ENCODE measurements at regions not wholly inside any gene's neighbourhood (a gene's known extent, or its start where the extent isn't known, plus 50 kb on each side); places are given as distances from the start of the nearest gene placed in this dataset.
"Not testable (repeated sequence)": the region's sequence is repeated elsewhere in the genome, so short reads cannot be mapped to it uniquely, and the experiment has no call there.

DNA sequence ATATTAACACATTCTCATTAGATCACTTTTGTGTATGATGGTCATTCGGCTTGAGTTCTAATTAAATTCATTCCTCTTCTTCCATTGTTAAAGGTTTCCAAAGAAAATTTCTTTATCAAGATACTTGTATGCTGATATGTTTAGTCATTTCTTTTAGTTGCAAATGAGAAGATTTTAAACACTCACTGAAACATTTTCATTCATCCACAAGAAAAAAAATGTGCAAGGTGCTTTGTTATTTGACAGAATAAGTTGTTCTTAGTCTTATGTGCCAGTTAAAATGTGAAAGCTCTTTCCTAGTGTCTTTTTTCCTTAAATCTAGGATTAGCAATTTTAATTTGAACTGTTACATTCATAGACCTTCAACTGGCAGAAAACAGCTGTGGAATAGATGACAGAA lies 727.0 kb upstream of the NEGR1 start:
- Histone ChIP-seq H3K9me3 (peaks cover 0 to 4% (median 0%) of the 10 kb centered on the region in 12 donors), H3K27me3 (no peaks in the 10 kb centered on the region), H3K4me1 (no peaks in the 10 kb centered on the region), H3K27ac (no peak overlapping the region), H3K4me3 (no peak overlapping the region), H3K36me3 (no peaks in the 10 kb centered on the region)
- intact Hi-C loops (cut with DNase I): no loop called here
- TF ChIP-seq POLR2A (IDR thresholded peaks at IDR 0.05): no peak
- TF ChIP-seq, protein P1, sequence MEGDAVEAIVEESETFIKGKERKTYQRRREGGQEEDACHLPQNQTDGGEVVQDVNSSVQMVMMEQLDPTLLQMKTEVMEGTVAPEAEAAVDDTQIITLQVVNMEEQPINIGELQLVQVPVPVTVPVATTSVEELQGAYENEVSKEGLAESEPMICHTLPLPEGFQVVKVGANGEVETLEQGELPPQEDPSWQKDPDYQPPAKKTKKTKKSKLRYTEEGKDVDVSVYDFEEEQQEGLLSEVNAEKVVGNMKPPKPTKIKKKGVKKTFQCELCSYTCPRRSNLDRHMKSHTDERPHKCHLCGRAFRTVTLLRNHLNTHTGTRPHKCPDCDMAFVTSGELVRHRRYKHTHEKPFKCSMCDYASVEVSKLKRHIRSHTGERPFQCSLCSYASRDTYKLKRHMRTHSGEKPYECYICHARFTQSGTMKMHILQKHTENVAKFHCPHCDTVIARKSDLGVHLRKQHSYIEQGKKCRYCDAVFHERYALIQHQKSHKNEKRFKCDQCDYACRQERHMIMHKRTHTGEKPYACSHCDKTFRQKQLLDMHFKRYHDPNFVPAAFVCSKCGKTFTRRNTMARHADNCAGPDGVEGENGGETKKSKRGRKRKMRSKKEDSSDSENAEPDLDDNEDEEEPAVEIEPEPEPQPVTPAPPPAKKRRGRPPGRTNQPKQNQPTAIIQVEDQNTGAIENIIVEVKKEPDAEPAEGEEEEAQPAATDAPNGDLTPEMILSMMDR (IDR thresholded peaks at IDR 0.05): no peak
- DNase-seq (no peak), ATAC-seq (no peak)
- 68 to 80% (median 79%) methylated on average over 1 of the region's 1 CpG for WGBS, 4 donors

DNA sequence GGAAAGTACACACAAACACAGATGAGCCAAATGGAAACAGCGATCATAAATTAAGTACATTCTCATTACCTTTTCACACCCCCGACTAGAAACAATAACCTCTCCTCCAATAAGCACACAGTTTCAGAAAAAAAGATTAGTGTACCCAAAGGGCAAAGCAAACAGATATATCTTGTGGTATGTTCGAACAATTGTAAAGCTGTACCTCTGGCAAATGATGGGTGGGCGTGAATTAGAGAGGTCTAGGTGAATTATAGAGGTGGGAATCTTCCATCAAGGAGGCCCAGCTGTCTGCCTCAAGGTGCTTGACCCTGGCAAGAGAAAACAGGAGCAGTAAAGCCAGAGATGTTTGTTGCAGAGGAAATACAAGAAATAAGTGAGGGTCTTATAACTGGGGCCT lies 715.3 kb upstream of the NEGR1 start:
- 81 to 86% (median 83%) methylated on average over 4 of the region's 4 CpGs for WGBS, 4 donors
- TF ChIP-seq POLR2A (IDR thresholded peaks at IDR 0.05): no peak
- TF ChIP-seq, protein P1 (IDR thresholded peaks at IDR 0.05): no peak
- DNase-seq: no peak
- no peaks in the 10 kb centered on the region for H3K27me3 ChIP-seq
- no peak overlapping the region for H3K4me3 ChIP-seq
- intact Hi-C loops (cut with DNase I): no loop called here
- ATAC-seq: no peak
- H3K36me3 ChIP-seq: no peaks in the 10 kb centered on the region
- H3K9me3 ChIP-seq: peaks cover 0 to 4% (median 0%) of the 10 kb centered on the region in 12 donors
- H3K4me1 ChIP-seq: no peaks in the 10 kb centered on the region
- H3K27ac ChIP-seq: no peak overlapping the region

DNA sequence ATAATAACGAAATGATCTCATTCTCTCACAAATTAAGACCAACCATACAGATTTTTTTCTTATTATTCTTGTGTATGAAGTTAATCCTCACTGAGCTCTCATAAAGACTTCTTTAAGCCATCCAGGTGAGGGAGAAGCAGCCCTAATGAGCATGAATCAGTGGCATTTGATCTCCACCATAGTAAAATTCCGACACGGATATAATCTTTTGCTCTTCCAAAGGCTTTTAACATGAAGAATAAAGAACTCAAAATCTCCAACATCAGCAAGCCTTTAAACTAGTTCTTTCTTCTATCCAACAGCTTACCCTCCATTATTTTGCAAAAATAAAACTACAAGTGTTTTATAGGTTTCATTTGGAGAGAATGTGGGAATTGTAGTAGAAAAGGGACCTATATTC lies 714.7 kb upstream of the NEGR1 start:
- intact Hi-C loops (cut with DNase I): no loop called here
- Histone ChIP-seq H3K36me3 (no peaks in the 10 kb centered on the region), H3K27me3 (no peaks in the 10 kb centered on the region), H3K4me3 (no peak overlapping the region), H3K4me1 (no peaks in the 10 kb centered on the region), H3K9me3 (peaks cover 0 to 4% (median 0%) of the 10 kb centered on the region in 12 donors), H3K27ac (no peak overlapping the region)
- ATAC-seq (no peak), DNase-seq (no peak)
- TF ChIP-seq, protein P1 (IDR thresholded peaks at IDR 0.05): no peak
- no peak for TF ChIP-seq POLR2A (IDR thresholded peaks at IDR 0.05)
- WGBS, 4 donors: 79 to 87% (median 84%) methylated on average over 3 of the region's 3 CpGs

DNA sequence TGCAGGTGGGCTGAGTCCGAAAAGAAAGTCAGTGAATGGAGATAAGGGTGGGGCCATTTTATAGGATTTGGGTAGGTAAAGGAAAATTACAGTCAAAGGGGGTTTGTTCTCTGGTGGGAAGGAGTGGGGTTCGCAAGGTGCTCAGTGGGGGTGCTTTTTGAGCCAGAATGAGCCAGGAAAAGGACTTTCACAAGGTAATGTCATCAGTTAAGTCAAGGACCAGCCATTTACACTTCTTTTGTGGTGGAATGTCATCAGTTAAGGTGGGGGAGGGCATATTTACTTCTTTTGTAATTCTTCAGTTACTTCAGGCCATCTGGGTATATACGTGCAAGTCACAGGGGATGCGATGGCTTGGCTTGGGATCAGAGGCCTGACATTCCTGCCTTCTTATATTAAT lies 705.5 kb upstream of the NEGR1 start:
- H3K4me1 ChIP-seq; intact Hi-C loops (cut with DNase I); H3K9me3 ChIP-seq; H3K27ac ChIP-seq; H3K27me3 ChIP-seq; ATAC-seq; H3K36me3 ChIP-seq; H3K4me3 ChIP-seq; DNase-seq: not testable (repeated sequence)
- 83 to 92% (median 88%) methylated on average over 4 of the region's 4 CpGs for WGBS, 4 donors

DNA sequence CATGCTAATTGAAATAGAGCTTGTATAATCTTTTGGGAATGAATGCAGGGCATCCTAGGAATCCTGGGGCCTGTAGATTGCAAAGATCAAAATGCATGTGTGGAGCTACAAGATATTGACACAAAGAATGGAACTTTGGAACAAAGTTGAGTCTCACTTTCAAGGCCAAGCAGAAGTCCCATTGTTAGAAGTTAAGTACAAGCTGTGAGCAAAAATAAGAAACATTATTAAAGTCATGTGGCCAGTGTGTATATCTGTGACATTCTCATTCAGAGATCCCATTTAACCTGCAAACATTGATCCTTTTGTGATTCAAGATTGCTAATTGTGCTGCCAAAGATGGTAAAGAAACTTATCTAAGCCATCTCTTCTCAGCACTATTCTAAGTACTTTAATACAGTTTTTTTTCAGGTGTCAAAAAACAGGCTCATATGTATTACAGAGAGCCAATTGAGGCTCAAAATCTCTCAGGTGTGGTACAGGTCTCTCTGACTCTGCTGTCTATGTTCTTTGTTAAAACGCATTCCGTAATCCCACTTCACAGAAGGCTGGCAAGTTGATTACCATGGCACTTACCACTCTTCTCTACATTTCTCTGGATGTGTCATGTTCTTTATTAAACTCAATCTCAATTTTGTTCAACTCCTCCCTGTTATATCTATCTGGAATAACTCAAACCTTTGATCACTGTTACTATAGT lies 704.4 kb upstream of the NEGR1 start:
- Histone ChIP-seq H3K4me3 (no peak overlapping the region), H3K4me1 (no peaks in the 10 kb centered on the region), H3K27me3 (no peaks in the 10 kb centered on the region), H3K36me3 (no peaks in the 10 kb centered on the region), H3K9me3 (no peaks in the 10 kb centered on the region), H3K27ac (no peak overlapping the region)
- ATAC-seq (no peak), DNase-seq (no peak)
- TF ChIP-seq, protein P1 (IDR thresholded peaks at IDR 0.05): no peak
- no peak for TF ChIP-seq POLR2A (IDR thresholded peaks at IDR 0.05)
- intact Hi-C loops (cut with DNase I): no loop called here
- WGBS, 4 donors: 82 to 94% (median 87%) methylated on average over 2 of the region's 2 CpGs

DNA sequence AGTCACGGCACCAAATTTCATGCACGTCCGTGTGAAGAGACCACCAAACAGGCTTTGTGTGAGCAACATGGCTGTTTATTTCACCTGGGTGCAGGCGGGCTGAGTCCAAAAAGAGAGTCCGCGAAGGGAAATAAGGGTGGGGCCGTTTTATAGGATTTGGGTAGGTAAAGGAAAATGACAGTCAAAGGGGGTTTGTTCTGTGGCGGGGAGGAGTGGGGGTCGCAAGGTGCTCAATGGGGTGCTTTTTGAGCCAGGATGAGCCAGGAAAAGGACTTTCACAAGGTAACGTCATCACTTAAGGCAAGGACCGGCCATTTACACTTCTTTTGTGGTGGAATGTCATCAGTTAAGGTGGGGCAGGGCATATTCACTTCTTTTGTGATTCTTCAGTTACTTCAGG lies 702.7 kb upstream of the NEGR1 start:
- intact Hi-C loops (cut with DNase I); H3K27me3 ChIP-seq; DNase-seq; H3K27ac ChIP-seq; H3K4me1 ChIP-seq; ATAC-seq; H3K4me3 ChIP-seq; H3K36me3 ChIP-seq; H3K9me3 ChIP-seq: not testable (repeated sequence)
- 81 to 93% (median 85%) methylated on average over 11 of the region's 11 CpGs for WGBS, 4 donors

DNA sequence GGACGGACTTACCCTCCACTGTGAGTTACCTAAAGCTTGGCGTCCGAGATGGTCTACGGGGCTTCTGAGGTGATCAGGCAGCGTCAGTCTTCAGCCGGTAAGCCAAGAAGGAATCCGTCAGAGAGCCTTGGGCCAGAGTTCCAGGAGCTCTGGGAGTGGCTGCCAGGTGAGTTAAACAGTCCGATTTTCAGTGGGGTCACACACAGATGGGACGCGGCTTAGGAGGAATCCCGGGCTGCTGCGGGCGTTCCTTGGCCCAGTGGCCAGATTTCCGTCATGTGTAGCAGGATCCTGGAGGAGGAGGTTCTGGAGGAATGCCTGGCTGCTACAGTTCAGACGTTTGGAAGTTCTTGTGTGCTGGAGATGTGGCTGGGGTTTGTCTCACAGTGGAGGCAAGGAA lies 700.7 kb upstream of the NEGR1 start:
- H3K4me3 ChIP-seq; DNase-seq; ATAC-seq; intact Hi-C loops (cut with DNase I); H3K27me3 ChIP-seq; H3K36me3 ChIP-seq; H3K9me3 ChIP-seq; H3K27ac ChIP-seq; H3K4me1 ChIP-seq: not testable (repeated sequence)
- 82 to 90% (median 87%) methylated on average over 8 to 15 of the region's 15 CpGs for WGBS, 4 donors

All from heart left ventricle (tissue), 16 donors.